HepG2 (cell line): ENCODE measurements at regions not wholly inside any gene's neighbourhood (a gene's known extent, or its start where the extent isn't known, plus 50 kb on each side); places are given as distances from the start of the nearest gene placed in this dataset.

Source experiments
- CENPT ChIP-seq: sonication (generic); formaldehyde crosslinking; IDR thresholded peaks from 2 replicates; pipeline ENCODE4 v1.8.0; 2022; ENCODE audit warnings: low read depth, mild to moderate bottlenecking, moderate library complexity, missing genetic modification reagents
- IRF1 ChIP-seq: sonication (generic); formaldehyde crosslinking; IDR thresholded peaks from 2 replicates; pipeline ENCODE4 v1.4.0; 2020; ENCODE audit warnings: low read depth, mild to moderate bottlenecking, missing genetic modification reagents
- JUNB ChIP-seq: sonication (generic); formaldehyde crosslinking; IDR thresholded peaks from 2 replicates; pipeline ENCODE4 v1.8.0; 2022; ENCODE audit warnings: missing genetic modification reagents, mild to moderate bottlenecking, borderline replicate concordance
- KMT2A ChIP-seq: sonication (generic); formaldehyde crosslinking; IDR thresholded peaks from 2 replicates; pipeline ENCODE4 v1.4.0; 2020; ENCODE audit warnings: missing genetic modification reagents
- MBD4 ChIP-seq: IDR thresholded peaks from 2 replicates; pipeline ENCODE4 v1.6.1; 2012; ENCODE audit warnings: low read length, inconsistent platforms, borderline replicate concordance
- MIER3 ChIP-seq: IDR thresholded peaks from 2 replicates; pipeline ENCODE4 v1.6.1; 2016; ENCODE audit warnings: missing compliant biosample characterization, borderline replicate concordance
- PTBP1 ChIP-seq: fragments of 200-400 bp; formaldehyde crosslinking; IDR thresholded peaks from 2 replicates; pipeline ENCODE4 v1.6.1; 2018; ENCODE audit warnings: low read length, low read depth; ENCODE audit not compliant: poor library complexity, severe bottlenecking
- TBX2 ChIP-seq: sonication (generic); formaldehyde crosslinking; IDR thresholded peaks from 2 replicates; pipeline ENCODE4 v1.5.0; 2020; ENCODE audit warnings: missing genetic modification reagents, mild to moderate bottlenecking, borderline replicate concordance
- ZBTB7A ChIP-seq: sonication (generic); formaldehyde crosslinking; IDR thresholded peaks from 2 replicates; pipeline ENCODE4 v1.8.0; 2022; ENCODE audit warnings: mild to moderate bottlenecking, missing genetic modification reagents
- ZFP41 ChIP-seq: sonication (generic); formaldehyde crosslinking; IDR thresholded peaks from 2 replicates; pipeline ENCODE4 v1.4.0; 2020; ENCODE audit warnings: mild to moderate bottlenecking, missing genetic modification reagents, borderline replicate concordance
- ZNF18 ChIP-seq: sonication (generic); formaldehyde crosslinking; IDR thresholded peaks from 2 replicates; pipeline ENCODE4 v1.8.0; 2022; ENCODE audit warnings: mild to moderate bottlenecking, missing genetic modification reagents; ENCODE audit not compliant: insufficient replicate concordance
- ZNF260 ChIP-seq: sonication (generic); formaldehyde crosslinking; IDR thresholded peaks from 2 replicates; pipeline ENCODE4 v1.4.0; 2020; ENCODE audit warnings: missing genetic modification reagents, low read depth, mild to moderate bottlenecking, borderline replicate concordance
- ZNF430 ChIP-seq: sonication (generic); formaldehyde crosslinking; IDR thresholded peaks from 2 replicates; pipeline ENCODE4 v1.9.0; 2021; ENCODE audit warnings: mild to moderate bottlenecking, missing genetic modification reagents
- ZNF639 ChIP-seq: conservative IDR thresholded peaks from 2 replicates; pipeline ENCODE4 v1.6.1; 2018; ENCODE audit warnings: missing genetic modification reagents
- TF ChIP-seq, protein P1 (sequence below): sonication (generic); formaldehyde crosslinking; IDR thresholded peaks from 2 replicates; pipeline ENCODE4 v1.5.0; 2020; ENCODE audit warnings: missing genetic modification reagents
- TF ChIP-seq, protein P2 (sequence below): IDR thresholded peaks from 2 replicates; pipeline ENCODE4 v1.6.1; 2016; ENCODE audit warnings: missing biosample characterization, missing genetic modification reagents, low read depth

DNA sequence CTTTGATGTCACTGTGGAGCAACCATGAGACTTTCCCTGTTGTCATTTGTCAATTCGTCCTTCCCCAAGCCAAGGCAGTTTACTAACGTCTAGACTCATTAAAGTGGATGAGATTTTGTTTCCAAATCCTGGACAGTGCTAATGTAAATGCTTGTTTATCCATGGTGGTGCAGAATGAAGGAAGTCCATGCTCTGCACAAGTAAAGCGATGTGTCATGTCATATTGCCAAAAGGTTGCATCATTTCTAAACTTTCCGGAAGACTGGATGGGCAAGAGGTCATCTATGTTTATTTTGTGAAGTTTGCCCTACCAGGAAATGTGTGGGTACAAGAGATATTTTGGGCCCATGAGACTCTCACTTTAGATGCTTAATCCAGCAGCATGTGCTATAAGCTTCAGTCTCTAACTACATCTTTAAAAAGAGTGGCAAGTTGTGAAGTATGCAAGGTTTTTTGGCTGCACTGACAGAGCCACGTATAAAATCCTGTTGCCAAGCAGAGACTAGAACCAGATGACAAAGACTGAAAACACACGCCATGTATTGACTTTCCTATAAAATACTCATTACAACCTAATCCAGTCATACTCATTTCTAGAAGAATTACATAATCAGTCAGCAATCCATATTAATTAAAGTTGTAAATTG lies 72.1 kb upstream of the FNDC3B start (continued):
- TF ChIP-seq, protein P1, sequence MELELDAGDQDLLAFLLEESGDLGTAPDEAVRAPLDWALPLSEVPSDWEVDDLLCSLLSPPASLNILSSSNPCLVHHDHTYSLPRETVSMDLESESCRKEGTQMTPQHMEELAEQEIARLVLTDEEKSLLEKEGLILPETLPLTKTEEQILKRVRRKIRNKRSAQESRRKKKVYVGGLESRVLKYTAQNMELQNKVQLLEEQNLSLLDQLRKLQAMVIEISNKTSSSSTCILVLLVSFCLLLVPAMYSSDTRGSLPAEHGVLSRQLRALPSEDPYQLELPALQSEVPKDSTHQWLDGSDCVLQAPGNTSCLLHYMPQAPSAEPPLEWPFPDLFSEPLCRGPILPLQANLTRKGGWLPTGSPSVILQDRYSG (CRISPR knock-in tag): no peak
- TF ChIP-seq ZNF260 (CRISPR knock-in tag) (no peak), IRF1 (CRISPR knock-in tag) (no peak), KMT2A (peak; percentile 66; the same call in 1 of the 2 replicates), PTBP1 (no peak), ZNF18 (peak; percentile 58), MBD4 (peak; percentile 47; the same call in 1 of the 2 replicates), MIER3 (CRISPR knock-in tag) (peak; percentile 97), TBX2 (CRISPR knock-in tag) (peak; percentile 88), ZNF639 (CRISPR knock-in tag) (no peak; the same call in 1 of the 2 replicates), CENPT (no peak), JUNB (CRISPR knock-in tag) (peak; percentile 62; the same call in 1 of the 2 replicates), ZFP41 (no peak), ZBTB7A (CRISPR knock-in tag) (no peak), ZNF430 (CRISPR knock-in tag) (peak; percentile 79; the same call in 1 of the 2 replicates)
- TF ChIP-seq, protein P2, sequence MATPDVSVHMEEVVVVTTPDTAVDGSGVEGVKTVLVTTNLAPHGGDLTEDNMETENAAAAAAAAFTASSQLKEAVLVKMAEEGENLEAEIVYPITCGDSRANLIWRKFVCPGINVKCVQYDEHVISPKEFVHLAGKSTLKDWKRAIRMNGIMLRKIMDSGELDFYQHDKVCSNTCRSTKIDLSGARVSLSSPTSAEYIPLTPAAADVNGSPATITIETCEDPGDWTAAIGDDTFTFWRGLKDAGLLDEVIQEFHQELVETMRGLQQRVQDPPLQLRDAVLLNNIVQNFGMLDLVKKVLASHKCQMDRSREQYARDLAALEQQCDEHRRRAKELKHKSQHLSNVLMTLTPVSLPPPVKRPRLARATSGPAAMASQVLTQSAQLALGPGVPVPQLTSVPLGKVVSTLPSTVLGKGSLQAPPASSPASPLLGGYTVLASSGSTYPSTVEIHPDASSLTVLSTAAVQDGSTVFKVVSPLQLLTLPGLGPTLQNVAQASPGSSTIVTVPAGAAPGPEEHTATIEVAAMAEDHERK (CRISPR knock-in tag): no peak
